T-helper 2 cell treated with Interferon-gamma antibody and Interleukin-4, amounts not matched to agents 100 ng/mL and 5 ng/mL, for 36 hours (primary cell): ENCODE measurements at regions not wholly inside any gene's neighbourhood (a gene's known extent, or its start where the extent isn't known, plus 50 kb on each side); places are given as distances from the start of the nearest gene placed in this dataset.

Experiments
- intact Hi-C: fragments of 100-400 bp; cut with micrococcal nuclease; formaldehyde crosslinking; loops from one replicate; pipeline ENCODE4 v1.15.1; 2023

DNA sequence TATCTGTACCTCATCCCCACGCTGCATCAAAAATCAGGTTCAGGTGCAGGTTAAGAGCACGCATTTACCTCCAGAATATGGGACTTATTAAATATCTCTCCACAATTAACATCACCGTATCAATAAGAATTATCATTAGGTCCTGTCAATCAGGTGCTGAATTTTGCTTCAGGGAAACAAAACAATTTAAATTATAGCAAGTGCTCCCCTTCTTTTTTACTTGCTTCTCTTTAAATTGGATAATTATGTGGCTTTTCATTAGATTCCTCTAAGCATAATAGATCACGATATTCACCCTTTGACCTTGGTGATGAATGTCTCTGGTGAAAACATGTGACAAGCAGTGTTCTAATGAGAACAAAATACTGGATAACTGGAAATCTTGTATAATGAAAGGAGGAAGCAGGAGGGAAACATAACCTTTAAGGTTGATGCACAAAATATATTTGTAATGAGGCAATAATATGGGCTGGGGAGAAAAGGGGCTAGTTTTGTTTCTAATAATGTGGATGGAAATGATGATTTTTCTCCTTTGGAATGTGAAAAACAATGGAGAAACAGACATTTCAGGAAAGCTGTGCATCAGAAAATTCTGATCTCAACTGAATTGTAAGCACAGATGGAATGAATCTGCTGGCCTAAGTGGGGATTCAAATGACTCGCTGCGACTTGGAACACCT is 166.9 kb downstream of the SNX10 start:
- intact Hi-C loops, result no loop called here

DNA sequence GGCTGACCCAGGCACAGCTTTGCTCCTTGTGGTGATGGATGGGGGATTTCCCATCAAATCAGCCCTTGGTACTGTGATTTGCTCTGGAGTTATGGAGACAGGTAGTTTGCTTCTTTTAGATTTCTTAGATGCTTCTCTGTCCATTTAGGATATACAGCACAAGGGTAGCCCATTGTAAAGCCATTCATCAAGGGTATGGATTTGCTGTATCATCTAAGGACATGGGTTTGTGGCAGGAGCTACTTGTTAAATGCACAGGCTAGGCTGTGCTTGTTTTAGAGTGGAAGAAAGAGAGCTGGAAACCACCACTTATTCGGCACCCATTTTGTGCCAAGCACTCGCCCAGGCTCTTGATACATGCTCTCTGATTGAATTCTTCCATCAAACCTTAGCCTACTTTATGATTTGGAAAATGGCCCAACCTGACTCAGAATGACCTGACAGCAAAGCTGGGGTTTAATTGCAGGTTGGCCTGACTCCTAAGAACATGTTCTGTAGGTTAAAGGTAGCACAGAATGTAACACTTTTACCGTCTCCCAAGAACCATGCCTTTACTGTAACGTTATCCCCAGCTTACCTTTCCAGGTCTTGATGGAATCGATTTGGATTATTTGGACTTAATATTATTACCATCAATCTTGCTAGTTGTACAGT is 168.0 kb downstream of the SNX10 start:
- intact Hi-C loops, result no loop called here

DNA sequence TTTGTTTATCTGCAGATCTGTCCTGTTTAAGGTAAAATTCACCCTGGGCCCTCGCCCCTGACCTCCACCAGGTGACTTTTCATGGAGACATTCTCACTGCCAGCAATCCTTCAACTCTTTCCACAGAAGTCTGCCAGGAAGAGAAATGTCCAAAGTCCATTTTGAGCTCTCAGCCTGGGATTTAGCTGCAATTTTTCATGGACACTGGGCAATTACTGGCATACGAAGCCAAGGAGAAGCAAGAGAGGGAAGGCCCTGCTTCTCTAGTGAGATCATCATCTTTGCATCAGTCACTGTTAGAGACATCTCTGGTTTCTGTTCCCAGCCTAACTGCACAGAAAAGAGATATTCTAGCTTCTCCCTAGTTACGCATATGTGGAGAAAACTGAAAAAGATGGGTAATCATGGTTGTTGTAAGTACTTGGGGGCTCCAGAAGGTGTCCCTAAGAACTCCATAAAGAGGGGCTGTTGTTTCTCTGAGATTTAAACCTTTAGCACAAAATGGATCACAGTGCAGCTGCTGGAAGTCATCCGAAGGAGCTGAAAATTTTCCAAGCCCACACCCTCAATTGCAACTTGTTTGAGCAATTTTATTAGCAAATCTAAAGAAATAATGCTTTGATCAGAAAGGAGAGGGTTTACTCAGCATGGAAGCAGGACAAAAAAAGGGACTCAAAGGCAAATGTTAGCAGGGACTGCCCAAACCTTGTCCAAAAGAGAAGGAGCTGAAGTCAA is 168.9 kb downstream of the SNX10 start:
- intact Hi-C loops, result no loop called here

DNA sequence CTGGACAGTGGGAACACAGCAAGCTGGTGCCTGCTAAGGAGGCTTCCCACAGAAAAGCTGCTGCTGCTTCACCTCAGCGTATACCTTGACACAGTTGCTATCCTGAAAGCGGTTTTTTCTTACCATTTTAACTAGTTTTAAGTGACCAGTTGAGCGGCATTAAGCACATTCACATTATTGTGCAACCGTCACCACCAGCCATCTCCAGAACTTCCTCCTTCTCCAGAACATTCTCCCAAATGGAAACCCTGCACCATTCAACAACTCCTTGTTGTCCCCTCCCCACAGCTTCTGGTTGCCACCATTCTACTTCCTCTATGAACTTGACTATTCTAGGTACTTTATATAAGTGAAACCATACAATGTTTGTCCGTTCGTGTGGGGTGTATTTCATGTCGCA is 169.9 kb downstream of the SNX10 start:
- intact Hi-C loops, result no loop called here

DNA sequence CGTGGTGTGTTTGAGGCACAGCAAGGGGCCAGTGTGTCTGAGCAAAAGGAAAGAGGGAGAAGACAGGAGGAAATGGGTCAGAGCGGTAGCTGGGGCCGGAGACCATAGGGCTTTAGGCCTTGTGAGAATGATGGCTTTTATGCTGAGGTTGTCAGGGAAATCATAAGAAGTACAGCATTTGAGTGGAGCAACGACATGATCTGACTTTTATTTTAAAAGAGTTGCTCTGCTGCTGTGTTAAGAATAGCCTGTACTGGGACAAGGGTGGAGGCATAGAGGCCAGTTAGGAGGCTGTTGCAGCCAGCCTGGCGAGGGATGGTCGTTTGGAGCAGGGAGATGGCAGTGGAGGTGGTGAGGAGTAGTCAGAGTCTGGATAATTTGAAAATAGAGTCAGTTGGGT is 174.3 kb downstream of the SNX10 start:
- intact Hi-C loops, result no loop called here

DNA sequence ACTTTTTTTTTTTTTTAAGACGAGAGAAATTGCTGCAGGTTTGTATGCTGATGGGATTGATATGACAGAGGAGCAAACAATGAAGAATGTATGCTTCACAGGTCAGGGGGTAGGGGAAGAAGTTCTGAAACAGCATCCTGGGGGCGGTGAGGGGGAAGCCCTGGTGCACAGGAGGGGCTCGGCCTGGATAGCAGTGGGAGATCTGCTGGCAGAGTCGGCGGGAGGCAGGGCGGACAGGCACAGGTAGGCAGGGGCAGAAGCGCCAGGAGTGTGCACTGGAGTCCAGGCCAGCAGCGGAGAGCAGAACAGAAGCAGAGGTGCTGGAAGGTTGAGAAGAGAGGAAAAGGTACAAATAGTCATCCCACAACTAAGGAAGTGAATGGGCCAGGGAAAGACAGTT is 175.4 kb downstream of the SNX10 start:
- intact Hi-C loops, result no loop called here

DNA sequence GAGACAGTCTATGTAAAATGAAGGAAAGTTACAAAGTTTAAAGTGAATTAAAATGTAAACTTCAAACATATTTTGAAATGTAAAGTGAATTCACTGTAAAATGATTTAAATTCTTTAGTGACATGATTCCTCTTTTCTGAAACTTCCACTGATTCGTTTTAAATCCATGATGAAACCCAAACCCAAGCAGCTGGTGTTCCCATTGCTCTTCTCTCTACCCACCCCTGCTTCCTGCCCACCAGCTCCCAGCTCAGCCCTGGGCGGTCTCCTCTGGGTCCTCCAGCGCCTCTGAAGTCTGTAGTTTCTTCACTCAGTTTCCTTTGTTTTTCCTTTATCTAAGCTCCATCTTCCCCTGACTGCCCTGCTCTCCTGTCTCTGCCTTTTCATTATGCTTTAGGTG is 175.9 kb downstream of the SNX10 start:
- intact Hi-C loops, result no loop called here

DNA sequence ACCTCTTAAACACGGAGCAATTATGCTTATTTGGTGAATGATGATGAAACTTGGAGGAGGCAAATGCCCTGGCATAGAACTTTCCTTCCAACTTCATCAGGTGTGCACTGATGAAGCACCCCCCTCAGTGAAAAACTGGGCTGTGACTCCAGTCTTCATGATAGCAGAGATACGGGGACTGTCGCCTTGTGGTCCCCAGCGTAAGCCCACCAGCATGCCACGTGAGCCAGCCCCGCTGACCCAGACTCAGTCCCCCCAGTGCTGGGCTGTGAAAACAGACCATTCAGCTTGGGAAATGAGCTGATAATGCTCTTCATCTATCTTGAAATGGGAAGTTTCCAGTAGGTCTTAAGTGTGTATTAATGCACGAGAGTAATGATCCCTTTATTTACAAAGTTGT is 177.0 kb downstream of the SNX10 start:
- intact Hi-C loops, result no loop called here

DNA sequence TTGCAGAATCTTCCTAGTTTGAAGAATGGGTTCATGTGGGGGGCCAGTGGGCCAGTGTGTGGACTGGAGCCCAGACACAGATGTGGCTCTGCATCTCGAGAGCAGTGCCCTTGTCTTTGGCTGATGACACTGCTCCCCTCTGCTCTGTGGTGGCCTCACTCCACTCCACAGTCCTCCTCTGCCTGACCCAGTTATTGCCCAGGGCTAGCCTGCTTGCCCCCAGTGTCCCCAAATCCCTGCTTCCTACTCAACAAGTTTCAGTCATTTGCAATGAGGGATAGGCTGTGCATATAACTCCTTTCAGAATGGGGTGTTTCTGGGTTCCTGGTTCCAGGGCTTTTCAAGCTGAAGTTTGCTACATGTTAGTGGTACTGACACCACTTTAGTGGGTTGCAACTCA is 177.5 kb downstream of the SNX10 start:
- intact Hi-C loops, result no loop called here

DNA sequence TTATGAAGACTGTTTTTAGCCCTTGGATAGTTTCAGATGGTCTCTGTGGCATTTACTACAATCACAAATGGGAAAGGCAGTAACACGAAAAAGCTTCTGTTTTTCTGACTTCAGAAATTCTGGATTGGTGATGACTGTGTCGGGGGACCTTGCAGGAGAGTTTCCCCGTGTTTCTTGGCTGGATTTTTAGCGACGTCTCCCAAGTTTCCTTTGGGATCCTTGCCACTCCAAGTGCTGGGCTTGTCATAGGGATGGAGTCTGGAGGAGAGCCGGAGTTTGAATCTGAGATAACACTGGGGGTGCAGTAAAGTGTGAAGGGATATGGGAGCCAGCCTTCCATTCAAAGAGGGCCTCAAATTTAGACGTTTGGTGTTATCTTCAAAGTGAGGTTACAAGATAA is 179.0 kb downstream of the SNX10 start:
- intact Hi-C loops, result no loop called here

DNA sequence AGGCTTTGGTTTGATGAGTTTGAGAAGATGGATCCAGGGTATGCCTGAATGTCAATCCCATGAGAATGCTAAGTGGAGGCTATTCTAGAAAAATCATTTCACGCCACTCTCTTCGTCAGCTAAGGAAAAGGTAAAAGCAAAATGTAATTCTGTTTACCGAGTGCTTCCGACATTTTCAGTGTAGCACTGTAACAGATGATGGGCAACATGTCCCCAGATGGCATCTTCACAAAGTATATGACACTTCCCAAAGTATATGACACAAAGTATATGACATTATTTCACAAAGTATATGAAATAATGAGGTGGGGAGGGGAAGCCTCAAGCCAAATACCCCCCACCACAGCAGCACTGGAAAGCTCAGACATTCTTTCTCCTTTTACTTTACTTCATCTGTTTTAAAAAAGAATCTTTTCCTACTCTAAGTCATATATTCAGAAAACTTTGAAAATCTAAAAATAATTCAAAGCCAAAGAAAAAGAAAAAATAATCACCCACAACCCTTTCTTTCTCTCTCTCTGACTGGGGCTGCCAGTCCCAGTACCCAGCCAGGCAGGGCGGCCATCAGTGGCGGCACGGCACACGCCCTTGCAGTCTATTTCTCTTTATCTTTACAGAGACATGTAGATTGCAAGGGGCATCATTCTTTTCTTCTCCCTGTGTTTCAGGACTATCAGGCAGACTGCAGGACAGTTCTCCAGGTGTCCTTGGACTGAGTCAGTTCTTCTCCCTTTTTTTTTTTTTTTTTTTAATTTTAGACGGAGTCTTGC is 179.8 kb downstream of the SNX10 start:
- intact Hi-C loops, result no loop called here

DNA sequence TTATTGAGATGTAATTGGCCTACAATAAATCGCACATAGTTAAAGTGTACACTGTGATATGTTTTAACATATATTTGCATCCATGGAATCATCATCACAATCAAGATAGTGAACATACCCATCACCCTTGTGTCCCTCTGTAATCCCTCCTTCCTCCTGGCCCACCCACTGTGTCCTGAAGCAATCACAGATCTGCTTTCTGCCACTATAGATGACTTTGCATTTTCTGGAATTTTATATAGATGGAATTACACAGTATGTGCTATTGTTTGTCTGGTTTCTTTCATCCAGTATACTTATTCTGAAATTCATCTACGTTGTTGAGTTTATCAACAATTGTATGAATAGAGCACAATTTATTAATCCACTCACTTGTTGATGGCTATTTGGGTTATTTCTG is 181.3 kb downstream of the SNX10 start:
- intact Hi-C loops, result no loop called here

DNA sequence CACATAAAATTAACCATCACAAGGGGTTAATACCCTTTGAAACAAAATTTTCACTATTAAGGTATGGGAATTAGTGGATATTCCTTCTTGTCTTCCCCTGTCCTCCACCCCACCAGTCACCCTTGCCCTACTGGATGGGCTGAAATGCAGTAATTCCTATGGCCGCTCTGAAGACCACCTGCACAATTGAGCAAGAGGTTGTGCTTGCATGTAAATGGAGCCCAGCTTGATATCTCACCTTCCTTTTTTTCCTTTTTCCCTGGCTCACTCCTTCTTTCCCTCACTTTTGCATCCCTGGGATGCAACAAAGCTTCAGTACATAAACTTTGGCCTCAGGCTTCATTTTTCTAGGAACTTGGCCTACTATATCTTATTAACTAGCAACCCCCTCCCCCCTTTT is 184.6 kb downstream of the SNX10 start:
- intact Hi-C loops, result no loop called here

DNA sequence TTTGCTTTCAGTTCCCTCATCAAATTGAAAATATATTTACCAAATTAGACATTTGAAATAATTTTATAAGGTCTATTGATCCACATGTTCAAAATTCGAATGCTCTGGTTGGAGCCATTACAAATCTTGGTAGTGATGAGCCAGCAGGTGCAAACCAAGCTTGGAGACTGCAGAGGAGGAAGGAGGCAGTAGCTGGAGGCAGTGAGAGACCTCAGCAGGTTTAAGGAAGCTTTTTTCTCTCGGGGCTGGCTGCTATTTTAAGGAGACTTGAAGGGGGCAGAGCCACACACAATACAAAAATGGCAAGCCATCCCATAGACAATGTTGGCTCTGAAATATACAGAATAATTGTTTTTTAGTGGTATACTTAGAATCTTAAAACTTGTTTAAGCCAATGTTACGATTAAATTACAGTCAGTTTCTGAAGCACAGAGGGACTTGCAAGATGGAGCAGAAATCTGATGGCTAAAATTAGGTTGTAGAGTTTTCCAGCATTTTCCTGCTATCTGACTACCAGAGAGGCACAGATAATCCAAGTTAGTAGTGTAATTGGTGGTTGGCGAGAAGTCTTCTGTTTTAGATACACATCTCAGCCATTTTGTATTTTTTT is 185.8 kb downstream of the SNX10 start:
- intact Hi-C loops, result no loop called here

DNA sequence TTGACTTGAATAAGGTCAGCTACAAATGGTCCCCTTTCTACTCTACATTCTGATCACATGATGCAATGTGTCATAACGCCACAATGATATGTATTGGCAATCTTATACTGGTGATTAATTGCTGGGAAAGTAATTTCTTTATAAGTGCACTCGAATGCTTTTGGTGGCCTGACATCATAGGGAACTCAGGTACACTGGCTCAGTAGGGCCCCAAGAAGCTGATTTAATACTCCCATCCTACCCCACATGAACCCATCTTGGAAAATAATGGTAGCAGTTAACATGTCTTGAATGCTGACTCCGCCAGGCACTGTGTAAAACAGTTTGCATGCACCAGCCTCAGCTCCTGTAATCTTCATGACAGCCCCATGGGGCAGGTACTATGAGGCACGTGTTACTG is 186.9 kb downstream of the SNX10 start:
- intact Hi-C loops, result no loop called here

DNA sequence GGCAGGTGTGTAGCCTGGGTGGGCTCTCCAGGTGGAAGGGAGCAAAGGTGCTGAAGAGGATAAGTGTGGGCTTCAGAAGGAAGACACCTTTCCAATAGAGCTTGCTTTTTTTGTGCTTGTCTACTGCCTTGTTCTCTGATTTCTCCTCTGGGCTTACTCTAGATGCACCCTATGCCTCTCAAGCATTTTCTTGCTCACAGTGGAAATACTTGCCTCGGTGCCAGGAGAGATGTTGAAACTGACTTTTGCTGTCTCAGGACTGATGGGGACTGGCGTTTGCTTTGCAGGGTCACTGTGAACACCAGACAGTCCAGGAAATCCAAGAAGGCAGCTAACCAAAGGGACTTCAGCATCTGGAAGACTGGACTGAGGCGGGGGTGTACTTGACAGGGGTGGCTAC is 187.9 kb downstream of the SNX10 start:
- intact Hi-C loops, result no loop called here

DNA sequence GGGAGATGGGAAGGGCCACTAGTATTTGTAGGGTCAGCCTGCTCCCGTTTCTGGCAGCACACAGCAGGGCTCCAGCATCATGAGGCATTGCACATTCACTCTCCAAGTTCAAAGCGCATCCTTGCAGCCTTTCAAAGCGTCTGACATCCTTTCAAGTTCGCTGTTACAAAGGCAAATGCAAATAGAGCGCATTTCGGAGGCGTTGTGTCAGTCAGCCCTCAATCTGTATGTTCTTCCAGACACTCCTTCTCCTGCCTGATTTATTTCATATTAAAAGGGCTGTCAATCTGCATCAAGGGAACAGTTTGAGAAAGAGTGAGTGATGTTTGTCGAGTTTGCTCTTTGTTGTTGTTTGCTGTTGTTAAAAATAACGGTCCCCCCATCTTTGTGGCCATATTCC is 188.5 kb downstream of the SNX10 start:
- intact Hi-C loops, result no loop called here

DNA sequence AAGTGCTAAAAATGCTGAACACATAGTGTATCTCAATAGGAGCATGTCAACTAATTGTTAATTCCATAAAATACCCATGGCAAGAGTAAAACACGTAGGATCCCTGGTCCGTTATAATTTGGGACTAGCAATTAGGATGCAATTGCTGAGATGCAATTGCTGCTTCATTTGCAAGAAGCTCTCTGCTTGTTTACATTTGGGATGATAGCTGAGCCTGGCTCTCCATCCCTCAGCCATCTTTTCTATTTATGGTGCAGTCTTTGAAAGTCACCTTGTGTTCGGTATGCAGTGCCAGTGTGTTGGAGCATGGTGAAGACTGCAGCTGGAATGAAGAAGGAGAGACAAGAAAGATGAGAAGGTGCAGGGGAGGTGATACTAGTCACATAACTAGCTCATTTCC is 191.3 kb downstream of the SNX10 start:
- intact Hi-C loops, result no loop called here

DNA sequence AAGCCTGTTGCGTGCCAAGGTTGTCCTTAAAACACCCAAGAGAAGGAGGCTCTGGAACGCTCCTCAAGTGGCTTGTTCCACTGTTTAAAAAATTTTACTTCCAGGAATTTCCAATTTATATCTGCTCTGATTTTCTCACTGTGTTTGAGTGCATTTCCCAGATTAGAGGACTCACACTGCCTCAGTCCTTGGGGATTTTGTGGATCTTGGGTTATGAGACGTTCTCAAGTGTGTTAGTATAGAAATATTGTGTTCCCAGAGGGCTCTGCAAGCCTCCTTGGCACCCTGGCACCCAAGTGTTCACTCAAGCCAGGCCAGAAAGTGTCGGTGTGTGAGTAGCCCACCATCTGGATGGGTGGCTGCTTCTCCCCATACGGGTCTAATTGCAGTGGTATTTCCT is 192.2 kb downstream of the SNX10 start:
- intact Hi-C loops, result no loop called here

DNA sequence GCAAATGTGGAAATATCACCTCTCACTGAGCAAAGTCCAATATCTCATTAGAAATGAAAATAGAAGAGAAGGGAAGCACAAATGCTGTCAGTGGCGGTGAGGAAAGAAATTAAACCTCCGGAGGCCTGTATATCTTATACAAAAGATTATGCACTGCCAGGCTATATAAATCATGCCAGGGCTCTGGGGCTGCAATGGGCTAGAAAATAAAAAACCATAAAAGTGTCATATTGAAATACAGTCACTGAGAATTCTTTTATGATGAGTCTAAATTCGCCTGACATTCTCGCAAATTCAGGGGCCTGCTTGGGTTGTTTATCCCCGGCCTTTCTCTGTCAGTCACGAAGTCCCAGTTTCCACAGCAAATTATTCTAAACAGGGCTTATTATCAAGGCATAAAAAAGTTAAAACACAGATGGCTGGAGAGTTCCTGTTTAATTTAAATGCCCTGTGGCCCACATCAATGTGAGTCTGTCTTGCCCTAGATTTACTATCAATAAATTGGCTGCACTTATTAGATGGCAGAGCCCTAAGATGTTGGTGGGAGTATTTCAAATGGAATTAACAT is 193.8 kb downstream of the SNX10 start:
- intact Hi-C loops, result no loop called here

DNA sequence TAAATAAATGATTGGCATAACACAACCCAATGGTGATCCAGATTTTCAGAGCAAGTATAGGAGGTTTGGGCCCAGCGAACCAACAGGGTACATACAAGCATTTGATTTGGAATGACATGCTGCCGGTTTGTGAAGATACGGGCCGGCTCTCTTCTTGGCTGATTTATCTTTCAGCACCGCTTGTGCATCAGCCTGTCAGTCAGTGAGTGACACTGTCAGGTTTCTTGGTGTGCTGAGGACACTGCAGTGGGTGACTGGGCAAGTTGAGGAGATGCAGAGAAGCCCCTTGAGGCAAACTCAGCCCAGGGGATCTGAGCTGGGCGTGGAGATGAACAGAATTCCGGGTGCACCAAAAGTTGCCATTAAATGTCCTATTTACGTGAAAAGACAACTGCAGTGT is 194.5 kb downstream of the SNX10 start:
- intact Hi-C loops, result no loop called here
